ENCODE measurements at regions not wholly inside any gene's neighbourhood (a gene's known extent, or its start where the extent isn't known, plus 50 kb on each side); places are given as distances from the start of the nearest gene placed in this dataset.

GRCh38 chr10:43842496-43842895 is 193.8 kb upstream of the ZNF32 start:
- H3K4me3 Mint-ChIP-seq, result no peak overlapping the region
- H2AFZ ChIP-seq (ENCODE audit: insufficient read depth, low read depth, low read length, poor library complexity, severe bottlenecking), result no peak overlapping the region
- no peak for DNase-seq
- H3K4me3 ChIP-seq (replicated peaks in 1 of 3; ENCODE audit: low read depth in 2 of 3, low read length in 3 of 3), result no peak overlapping the region
- H3K36me3 Mint-ChIP-seq, result no peaks in the 10 kb centered on the region
- H3K27me3 ChIP-seq (ENCODE audit: control insufficient read depth in 2 of 2, insufficient read depth in 2 of 2, low read length in 2 of 2), result no peaks in the 10 kb centered on the region
- no peak overlapping the region for H3K9ac ChIP-seq (ENCODE audit: insufficient read depth, low read length, poor library complexity, severe bottlenecking)
- H3K27ac Mint-ChIP-seq, result no peak overlapping the region
- WGBS (ENCODE audit: insufficient coverage), result 91% methylated on average over 8 of the region's 9 CpGs
- H3K4me1 Mint-ChIP-seq, result peaks cover 6% of the 10 kb centered on the region
- no peak overlapping the region for H3K27ac ChIP-seq (ENCODE audit: low read depth in 1 of 2, low read length in 2 of 2)
- no peaks in the 10 kb centered on the region for H3K9me3 ChIP-seq (replicated peaks in 1 of 2; ENCODE audit: control insufficient read depth in 1 of 2, insufficient read depth in 1 of 2, low read length in 2 of 2)
- no peaks in the 10 kb centered on the region for H3K79me2 ChIP-seq (ENCODE audit: insufficient read depth, low read length)
- H4K20me1 ChIP-seq (ENCODE audit: insufficient read depth, low read length), result no peaks in the 10 kb centered on the region
- TF ChIP-seq CTCF (IDR thresholded peaks at IDR 0.05), result no peak
- no peak overlapping the region for H3K4me2 ChIP-seq (replicated peaks; ENCODE audit: extremely low read depth, low read length, poor library complexity, severe bottlenecking)
- H3K27me3 Mint-ChIP-seq (ENCODE audit: low read depth in 3 of 3), result peaks cover 2 to 15% (median 4%) of the 10 kb centered on the region in 3 donors
- intact Hi-C loops (cut with micrococcal nuclease), result no loop called here
- H3K36me3 ChIP-seq (replicated peaks in 1 of 2; ENCODE audit: control insufficient read depth in 1 of 2, insufficient read depth in 2 of 2, low read length in 2 of 2), result no peaks in the 10 kb centered on the region
- H3K9me3 Mint-ChIP-seq, result peaks cover 0 to 3% (median 0%) of the 10 kb centered on the region in 7 donors
- H3K4me1 ChIP-seq (ENCODE audit: control insufficient read depth in 1 of 2, insufficient read depth in 2 of 2, low read length in 2 of 2), result peaks cover 0 to 4% of the 10 kb centered on the region in 2 donors

- H3K4me1 Mint-ChIP-seq, result peaks cover 6% of the 10 kb centered on the region
- no peak overlapping the region for H3K4me3 Mint-ChIP-seq
- peaks cover 0 to 4% of the 10 kb centered on the region in 2 donors for H3K4me1 ChIP-seq (ENCODE audit: control insufficient read depth in 1 of 2, insufficient read depth in 2 of 2, low read length in 2 of 2)
Measured at GRCh38 chr10:43842072-43842471, 193.4 kb upstream of the ZNF32 start.

More at GRCh38 chr10:43842072-43842471, 193.4 kb upstream of the ZNF32 start:
- no peak overlapping the region for H3K9ac ChIP-seq (ENCODE audit: insufficient read depth, low read length, poor library complexity, severe bottlenecking)
- intact Hi-C loops (cut with micrococcal nuclease), result no loop called here
- no peak overlapping the region for H2AFZ ChIP-seq (ENCODE audit: insufficient read depth, low read depth, low read length, poor library complexity, severe bottlenecking)
- H3K27me3 Mint-ChIP-seq (ENCODE audit: low read depth in 3 of 3), result peaks cover 2 to 15% (median 4%) of the 10 kb centered on the region in 3 donors
- no peak overlapping the region for H3K27ac Mint-ChIP-seq
- no peaks in the 10 kb centered on the region for H3K36me3 ChIP-seq (replicated peaks in 1 of 2; ENCODE audit: control insufficient read depth in 1 of 2, insufficient read depth in 2 of 2, low read length in 2 of 2)
- H4K20me1 ChIP-seq (ENCODE audit: insufficient read depth, low read length), result no peaks in the 10 kb centered on the region
- H3K4me3 ChIP-seq (replicated peaks in 1 of 3; ENCODE audit: low read depth in 2 of 3, low read length in 3 of 3), result no peak overlapping the region
- WGBS (ENCODE audit: insufficient coverage), result 85% methylated on average over 6 of the region's 6 CpGs
- no peak overlapping the region for H3K27ac ChIP-seq (ENCODE audit: low read depth in 1 of 2, low read length in 2 of 2)
- H3K36me3 Mint-ChIP-seq, result no peaks in the 10 kb centered on the region
- TF ChIP-seq CTCF (IDR thresholded peaks at IDR 0.05), result no peak
- H3K27me3 ChIP-seq (ENCODE audit: control insufficient read depth in 2 of 2, insufficient read depth in 2 of 2, low read length in 2 of 2), result no peaks in the 10 kb centered on the region
- H3K9me3 Mint-ChIP-seq, result peaks cover 0 to 3% (median 0%) of the 10 kb centered on the region in 7 donors
- H3K79me2 ChIP-seq (ENCODE audit: insufficient read depth, low read length), result no peaks in the 10 kb centered on the region
- H3K4me2 ChIP-seq (replicated peaks; ENCODE audit: extremely low read depth, low read length, poor library complexity, severe bottlenecking), result no peak overlapping the region
- no peak for DNase-seq
- no peaks in the 10 kb centered on the region for H3K9me3 ChIP-seq (replicated peaks in 1 of 2; ENCODE audit: control insufficient read depth in 1 of 2, insufficient read depth in 1 of 2, low read length in 2 of 2)
